GM18873 (cell line): ENCODE measurements at regions not wholly inside any gene's neighbourhood (a gene's known extent, or its start where the extent isn't known, plus 50 kb on each side); places are given as distances from the start of the nearest gene placed in this dataset.
"Not testable (repeated sequence)": the region's sequence is repeated elsewhere in the genome, so short reads cannot be mapped to it uniquely, and the experiment has no call there.

ENCODE experiments used
- ATAC-seq: cut with Tn5 transposase; IDR thresholded peaks from one replicate; pipeline ENCODE4 v1.9.1; 2021; ENCODE audit warnings: mild to moderate bottlenecking, moderate library complexity, moderate number of reproducible peaks; ENCODE audit not compliant: unreplicated experiment, low FRiP score

DNA sequence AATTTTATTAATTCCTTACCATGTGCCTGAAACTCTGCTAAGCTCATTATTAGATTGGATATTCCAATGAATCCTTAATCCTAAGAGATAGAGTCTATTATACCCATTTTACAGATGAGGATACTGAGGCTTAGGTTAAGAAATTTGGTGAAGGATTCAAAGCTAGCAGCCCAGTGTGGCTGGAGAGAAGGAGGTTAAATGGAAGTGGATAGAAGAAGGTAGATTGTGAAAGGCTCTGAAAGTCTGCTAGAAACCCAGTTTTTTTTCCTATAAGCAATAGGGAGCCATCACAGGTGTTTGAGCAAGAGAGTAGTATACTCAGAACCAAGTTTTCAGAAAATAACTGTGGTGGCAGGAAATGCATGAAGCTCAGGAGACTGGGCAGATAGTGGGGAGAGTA is 265.8 kb upstream of the NEBL start:
- ATAC-seq = no peak

DNA sequence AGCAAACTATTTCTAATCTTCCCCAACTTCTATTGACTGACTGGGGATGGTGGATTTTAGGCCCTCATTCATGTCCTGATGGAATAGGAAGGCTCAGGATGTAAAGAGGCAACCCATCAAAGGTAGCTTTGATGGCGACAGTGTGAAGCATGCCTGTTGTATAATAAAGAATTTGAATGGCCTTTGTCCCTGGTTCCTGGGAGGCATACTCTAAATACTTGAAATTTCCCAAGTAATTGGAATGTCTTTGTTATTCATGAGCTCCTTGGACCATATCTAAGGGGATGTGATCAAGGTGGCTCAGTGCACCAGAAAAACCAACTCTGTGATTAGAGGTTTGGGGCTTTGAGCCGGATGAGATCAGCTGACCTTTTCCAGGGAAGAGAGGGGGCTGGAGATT is 264.5 kb upstream of the NEBL start:
- ATAC-seq = no peak

DNA sequence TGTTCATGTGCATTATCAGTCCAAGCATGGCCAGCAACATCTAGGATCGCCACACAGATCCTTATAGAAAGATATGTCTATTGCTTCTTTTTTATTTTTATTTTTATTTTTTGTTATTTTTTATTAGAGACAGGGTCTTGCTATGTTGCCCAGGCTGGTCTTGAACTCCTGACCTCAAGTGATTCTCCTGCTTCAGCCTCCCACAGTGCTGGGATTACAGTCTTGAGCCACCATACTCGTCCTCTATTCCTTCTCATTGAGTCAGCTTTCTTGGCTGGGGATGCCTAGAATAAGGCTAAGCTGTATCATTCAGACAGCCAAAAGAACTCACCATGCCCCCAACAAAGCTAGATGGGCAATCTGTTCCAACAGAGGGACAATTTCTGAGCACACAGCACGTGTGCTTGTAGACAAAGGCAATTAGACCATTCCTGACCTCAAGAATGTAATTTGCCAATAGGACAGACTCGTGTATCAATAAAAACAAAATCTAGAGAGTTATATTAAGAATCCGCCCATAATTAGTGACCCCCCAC is 264.0 kb upstream of the NEBL start:
- no peak for ATAC-seq

DNA sequence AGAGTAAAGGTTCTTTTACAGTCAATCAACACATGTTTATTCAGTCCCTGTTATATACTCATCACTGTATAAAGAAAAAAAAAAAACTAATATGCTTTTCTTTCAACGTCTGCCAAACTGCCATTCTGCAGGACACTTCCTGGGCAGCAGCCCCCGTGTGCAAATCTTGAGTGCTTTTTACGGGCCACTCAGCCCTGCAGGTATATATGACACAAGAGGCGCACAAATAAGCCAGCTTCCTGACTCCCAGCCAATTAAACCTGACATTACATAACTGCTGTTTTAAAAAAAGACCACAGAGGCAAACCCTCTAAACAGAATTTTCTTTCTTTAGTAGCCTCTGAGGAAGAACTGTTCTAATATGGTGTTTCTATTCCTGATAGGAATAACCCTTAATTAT is 263.0 kb upstream of the NEBL start:
- no peak for ATAC-seq

DNA sequence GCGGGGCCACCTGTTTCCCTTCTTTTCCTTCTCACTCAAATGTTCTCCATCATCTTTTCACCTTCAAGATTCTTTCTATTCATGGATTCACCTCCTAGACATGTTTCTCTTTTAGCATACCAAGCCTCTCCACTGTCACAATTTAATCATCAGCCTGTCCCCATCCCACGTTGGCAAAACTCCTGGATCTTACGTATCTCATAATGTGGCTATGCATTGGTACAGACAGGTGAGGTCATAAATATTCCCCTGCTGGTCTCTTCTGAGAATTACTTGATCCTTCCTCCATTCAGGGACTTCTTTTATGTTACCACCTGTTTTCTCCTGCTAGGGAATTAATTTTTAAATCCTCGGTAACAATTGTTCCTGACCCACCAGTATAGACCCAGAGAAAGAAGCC is 262.6 kb upstream of the NEBL start:
- no peak for ATAC-seq

DNA sequence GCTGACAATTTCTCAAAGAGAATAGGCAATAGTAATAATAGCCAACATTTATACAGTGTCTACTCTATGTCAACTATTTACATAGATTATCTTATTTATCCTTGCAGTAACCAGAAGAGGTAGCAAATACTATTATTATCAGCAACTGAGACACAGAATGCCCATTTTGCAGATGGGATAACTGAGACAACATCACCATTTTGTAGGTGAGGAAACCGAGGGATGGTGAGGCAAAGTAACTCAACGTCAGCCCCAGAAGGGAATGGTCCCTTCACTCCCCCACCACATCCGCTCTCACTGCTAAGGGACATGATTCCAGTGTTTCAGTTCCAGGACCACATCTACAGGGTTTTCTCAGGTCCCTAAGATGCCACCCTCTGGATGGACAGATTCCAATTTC is 261.2 kb upstream of the NEBL start:
- ATAC-seq = no peak

DNA sequence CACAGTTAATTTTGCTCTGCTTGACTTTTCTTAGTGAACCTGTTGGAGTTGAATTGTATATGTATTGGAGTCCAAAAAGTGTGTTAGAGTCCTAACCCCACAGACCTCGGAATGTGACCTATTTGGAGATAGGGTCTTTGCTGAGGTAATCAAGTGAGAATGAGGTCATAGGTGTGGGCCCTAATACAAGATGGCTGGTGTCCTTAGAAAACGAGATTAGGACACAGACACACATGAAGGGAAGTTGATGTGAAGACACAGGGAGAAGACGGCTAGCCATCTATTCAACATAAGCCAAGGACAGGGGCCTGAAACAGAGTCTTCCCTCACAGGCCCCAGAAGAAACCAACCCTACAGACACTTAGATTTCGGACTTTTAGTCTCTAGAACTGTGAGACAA is 260.6 kb upstream of the NEBL start:
- ATAC-seq = no peak

DNA sequence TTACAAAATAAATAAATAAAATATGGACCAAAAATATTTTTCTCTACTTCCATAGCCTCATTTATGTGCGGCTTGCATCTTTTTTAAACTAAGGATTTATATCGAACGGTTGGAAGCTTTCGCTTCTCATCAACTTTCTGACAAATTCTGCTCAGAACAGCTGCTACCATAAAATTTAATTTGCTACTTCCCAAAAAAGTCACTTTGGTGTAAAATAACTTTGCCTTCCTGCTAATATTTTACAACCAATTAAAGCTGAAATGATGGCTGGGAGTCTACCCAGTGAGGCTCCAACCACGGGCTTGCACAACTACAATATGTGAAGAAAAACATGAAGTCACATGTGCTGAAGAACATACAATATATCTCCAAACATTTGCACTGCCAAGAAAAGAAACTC is 253.1 kb upstream of the NEBL start:
- ATAC-seq = no peak

DNA sequence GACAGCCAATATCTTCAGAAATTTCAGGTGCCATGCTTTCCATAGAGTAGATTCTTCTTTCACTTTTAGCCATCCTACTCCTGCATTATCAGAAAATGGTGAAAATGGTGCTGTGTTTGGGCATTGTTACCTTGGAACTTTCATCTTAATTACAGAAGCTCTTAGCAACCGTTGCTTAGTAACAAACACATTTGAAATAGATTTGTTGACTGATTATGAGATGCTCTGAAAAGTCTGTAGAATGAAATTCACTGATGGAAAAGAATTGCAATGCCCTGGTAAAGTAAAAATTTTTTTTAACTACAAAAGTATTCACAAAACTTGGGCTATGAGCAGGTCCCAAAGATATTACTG is 249.3 kb upstream of the NEBL start:
- no peak for ATAC-seq

DNA sequence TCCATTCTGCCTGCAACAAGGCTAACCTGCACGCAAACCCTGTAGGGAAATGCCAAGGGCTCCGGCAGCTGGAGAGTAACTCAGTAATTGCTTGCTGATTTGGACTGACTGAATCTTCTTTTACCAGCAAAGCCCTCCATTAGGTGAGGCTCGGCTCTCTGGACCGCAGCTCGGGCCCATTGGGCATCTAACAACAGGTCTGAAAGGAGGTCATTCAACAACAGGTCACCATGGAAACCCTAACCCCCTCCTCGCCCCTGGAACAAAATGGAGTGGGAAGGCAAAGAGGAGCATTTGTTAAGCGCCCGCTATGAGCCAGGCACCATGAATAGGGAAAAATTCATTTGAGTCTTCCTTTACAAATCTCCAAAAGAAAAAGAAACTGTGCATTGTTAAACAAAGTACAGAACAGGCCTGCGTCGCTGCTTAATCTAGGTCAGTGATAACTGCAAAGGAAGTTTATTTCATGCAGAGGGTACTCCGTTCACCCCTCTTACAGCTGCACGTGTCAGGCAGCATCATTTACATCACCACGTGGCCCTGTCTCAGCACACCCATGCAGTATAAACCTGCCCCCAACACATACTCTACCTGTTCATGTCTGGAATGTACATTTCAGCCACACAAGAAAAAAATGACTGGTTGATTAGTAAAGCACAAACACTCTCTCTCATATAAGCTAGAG is 248.8 kb upstream of the NEBL start:
- no peak for ATAC-seq

DNA sequence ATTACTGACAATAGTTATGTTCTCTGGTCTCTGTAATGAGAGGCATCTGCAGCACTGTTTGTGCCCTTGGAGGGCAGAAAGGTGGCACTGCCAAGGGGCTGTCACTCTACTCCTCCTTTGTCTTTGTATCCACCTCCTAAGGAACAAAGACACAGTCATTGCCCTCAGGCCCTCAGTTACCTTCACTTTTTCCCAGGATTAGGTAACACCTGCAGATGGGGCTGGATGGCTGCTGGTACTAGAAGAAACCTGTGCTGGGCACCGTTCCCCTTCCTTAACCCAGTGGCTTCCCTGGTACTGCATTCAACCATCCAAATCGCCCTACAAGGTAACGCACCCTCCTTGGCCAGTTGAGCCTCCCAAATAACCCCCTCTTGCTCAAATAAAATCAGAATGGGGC is 246.9 kb upstream of the NEBL start:
- ATAC-seq = no peak

DNA sequence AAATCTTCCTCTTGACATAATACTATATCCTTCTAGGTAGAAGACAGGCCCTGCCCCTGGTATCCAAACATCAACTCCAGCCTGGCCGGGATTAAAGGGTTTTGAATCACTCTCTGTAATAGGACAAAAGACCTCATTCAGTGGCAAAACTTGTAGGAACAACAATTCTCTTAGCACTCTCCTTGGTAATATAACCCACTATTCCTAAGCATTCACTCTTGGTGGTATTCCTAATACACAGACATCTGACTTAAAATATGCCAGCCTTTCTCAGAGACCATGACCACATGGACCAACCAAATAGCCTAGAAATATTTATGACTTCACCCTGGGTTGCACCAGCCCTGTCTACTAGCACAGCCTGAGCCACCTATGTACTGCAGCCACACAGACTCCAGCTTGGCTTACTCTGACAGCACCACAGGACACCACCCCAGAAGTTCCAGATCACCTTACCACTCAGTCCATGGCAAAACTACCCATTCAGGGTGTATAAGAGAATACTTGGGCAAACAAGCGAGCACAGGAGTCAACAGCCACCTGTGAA is 244.9 kb upstream of the NEBL start:
- ATAC-seq = no peak

DNA sequence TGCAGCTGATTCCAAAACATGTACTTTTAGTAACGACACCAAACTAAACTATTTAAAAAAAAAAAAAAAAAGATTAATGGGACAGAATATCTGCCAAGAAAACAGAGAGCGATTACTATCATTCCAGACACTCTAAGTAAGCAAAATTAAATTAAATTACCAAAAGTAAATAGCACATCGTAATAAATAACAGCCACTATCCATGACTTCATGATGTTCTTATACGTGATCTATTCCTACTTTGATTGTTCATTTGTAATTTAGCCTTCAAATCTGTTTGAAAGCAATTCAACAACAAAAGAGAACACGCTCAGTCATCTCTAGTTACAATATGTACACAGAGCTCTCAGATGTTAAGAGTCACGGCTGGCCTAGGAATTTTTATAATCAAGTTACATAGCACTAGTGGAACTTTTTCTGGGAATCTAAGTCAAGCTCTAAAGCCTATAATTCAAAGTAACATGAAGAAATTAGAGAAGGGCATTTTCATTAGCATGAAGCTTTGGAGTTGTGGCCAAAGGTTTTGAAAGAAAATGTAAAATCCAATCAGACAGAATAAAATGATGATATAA is 241.7 kb upstream of the NEBL start:
- ATAC-seq = no peak

DNA sequence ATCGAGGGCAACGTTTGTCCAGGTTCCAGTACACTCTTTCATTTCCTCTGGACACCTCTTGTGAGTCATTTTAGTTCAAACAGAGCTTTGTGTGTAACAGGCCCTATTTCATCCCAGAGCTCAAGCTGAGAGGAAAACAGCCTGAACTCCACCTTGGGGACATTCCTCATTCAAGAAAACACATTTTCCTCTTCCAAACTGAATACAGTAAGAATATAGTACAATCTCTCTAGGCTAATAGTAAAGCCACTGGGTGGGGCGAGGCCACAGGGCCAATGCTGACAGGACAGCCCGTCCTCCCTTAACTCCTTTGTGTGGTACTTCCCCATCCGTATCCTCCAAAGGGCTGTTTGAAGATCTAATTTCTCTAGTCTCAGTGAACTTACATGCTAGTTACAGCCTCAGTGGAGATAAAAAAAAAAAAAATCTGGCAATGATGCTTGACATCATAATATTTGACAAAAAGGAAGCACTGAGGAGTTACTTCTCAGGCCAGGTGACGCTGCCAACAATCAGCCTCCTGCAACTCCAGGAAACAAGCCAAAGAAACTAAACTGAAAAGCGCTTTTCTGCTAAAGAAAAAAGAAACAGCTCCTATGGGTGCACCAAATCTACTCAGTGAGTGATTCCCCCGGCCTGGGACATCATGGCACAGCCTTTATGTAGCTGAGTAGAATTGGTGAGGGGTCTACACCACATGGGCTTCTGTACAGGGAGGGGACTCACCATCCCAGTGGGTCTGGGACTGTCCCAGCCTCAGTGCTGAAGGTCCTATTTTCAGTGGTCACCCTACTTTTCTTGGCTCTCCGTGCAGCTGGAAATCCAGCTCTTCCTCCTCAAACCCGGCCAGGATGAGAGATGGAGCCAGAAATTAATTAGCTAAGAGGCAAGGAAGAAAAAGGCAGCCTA is 238.2 kb upstream of the NEBL start:
- ATAC-seq = no peak

DNA sequence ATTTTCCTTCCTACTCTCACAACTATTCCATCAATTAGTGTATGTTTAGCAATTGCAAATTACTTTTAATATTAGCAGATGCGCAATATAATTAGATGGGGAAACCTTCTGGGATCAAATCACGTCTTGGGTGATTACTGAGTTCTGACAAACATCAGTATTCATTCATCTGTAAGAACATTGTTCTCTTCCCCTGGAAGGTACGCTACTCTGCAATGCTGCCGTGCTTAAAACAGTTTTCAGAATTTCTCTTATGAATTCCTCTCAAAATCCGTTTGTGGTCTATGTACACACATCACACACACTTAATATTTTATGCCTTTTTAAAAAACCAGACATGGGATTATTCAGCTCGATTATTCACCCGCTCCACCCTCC is 237.5 kb upstream of the NEBL start:
- no peak for ATAC-seq

DNA sequence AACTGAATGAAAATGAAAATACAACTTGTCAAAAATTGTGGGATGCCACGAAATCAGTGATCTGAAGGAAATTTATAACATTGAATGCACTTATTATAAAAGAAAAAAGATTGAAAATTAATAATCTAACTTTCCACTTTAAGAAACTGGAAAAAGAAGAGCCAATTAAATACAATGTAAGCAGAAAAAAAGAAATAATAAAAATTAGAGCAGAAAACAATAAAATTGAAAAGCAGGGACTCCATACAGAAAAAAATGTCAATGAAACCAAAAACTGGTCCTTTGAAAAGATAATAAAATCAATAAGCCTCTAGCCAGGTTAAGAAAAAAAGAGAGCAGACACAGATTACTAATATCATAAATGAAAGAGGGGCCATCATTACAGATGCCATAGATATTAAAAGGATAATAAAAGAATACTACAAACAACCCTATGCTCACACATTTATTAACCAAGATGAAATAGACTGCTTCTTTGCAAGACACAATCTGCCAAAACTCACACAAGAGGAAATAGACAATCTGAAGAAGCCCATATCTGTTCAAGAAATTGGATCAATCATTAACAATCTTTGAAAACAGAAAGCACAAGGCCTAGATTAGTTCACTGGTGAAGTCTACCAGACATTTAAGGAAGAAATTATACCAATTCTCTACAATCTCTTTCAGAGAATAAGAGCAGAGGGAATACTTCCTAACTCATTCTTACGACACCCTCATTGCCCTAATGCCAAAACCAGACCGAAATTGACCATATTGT is 233.8 kb upstream of the NEBL start:
- ATAC-seq = no peak

DNA sequence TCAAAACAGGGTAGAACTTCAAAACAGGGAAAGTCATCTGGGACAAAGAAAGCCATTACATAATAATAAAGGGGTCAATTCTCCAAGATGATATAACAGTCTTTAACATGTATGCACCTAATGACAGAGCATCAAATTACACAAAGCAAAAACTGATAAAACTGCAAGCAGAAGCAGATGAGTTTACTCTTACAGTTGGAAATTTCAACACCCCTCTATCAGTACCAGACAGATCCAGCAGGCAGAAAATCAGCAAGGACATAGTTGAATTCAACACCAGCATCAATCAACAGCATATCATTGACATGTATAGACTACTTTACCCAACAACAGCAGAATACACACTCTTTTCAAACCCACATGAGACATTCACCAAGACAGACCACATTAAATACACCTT is 233.0 kb upstream of the NEBL start:
- no peak for ATAC-seq

DNA sequence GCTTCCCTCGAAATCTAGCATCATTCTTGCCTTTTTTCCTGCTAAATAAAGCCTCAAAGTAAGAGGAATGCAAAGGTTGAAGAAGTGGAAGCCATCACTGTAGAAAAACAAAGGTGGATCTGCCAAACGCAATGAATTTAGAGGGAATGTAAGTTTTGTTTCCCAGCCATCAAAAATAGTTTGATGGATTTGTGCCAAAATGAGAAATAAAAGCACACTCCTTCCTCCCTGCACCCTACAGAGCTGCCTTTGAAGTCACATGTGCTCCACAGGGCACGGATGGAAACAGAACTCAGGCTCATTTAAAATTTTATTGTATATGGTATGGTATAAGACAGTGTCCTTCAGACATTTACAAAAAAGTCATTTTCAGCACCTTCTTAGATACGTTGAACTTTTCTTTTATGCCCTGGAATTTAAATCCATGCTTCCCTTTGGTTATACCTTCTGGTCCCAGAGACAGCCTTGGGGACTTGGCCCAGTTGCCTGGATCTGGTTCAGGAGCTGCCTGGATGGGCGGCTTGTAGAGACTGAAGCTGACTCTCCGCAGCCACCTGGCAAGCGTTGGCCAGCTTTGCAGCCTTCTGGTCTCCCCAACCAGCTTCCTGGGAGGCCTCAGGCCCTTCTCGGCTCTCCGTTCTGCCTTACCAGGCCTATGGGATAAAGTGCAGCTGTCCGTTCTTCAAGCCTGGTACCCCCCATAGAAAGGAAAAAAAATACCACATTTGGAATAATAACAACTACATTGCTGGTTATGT is 228.5 kb upstream of the NEBL start:
- ATAC-seq = no peak

DNA sequence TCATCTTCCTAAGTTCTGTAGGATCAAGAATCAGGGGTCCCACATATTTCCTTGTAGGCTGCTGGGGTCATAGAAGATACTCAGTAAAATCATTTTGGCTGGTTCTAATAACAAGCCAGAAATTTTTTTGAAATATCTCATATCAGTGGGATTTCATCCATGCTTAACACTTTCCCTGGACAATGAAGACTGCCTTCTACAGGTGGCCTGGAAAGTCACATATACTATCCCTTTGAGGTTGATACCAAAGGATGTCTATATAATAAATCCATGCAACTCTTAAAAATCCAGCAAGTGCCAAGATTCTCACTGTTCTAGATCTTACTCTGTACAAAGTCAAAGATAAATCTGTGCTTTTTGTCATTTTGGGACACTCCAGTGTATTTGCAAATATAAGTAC is 225.8 kb upstream of the NEBL start:
- no peak for ATAC-seq

DNA sequence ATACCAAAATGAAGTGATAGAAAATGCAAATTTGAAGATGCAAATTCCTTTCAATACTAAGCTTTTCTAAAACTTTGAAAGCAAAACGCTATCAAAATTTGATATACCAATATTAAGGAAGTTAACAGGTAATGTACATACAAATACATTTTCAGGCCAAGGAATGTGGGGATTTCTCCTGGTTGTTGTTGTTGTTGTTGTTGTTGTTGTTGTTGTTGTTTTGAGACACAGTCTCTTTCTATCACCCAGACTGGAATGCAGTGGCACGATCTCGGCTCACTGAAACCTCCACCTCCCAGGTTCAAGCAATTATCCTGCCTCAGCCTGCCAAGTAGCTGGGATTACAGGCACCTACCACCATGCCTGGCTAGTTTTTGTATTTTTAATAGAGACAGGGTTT is 224.7 kb upstream of the NEBL start:
- ATAC-seq = not testable (repeated sequence)
